GM23338 (cell line): ENCODE measurements at regions not wholly inside any gene's neighbourhood (a gene's known extent, or its start where the extent isn't known, plus 50 kb on each side); places are given as distances from the start of the nearest gene placed in this dataset.

ENCODE experiments used
- ATAC-seq: fragments of 200-7000 bp; cut with Tn5 transposase; 3 replicates; pipeline ENCODE4 v1.9.1; 2020
- DNase-seq: peaks from one replicate; pipeline ENCODE4 v3.0.0-alpha.2; 2015; ENCODE audit warnings: low spot score
- H2AFZ ChIP-seq: fragments of 200-600 bp; sonication (generic); 2 replicates; pipeline ENCODE4 v1.8.0; 2016; ENCODE audit warnings: antibody characterized with exemption, mild to moderate bottlenecking, moderate library complexity
- H3F3A ChIP-seq: fragments of 200-600 bp; sonication (generic); replicated peaks from 2 replicates; pipeline ENCODE4 v1.8.0; 2017; ENCODE audit warnings: antibody characterized with exemption, mixed run types, low read depth
- H3K27ac ChIP-seq: fragments of 200-600 bp; sonication (generic); 2 replicates; pipeline ENCODE4 v1.6.1; 2016; ENCODE audit warnings: low read depth
- H3K27me3 ChIP-seq: fragments of 200-600 bp; sonication (generic); 2 replicates; pipeline ENCODE4 v1.8.0; 2016; ENCODE audit warnings: mild to moderate bottlenecking, mixed run types, moderate library complexity; ENCODE audit not compliant: insufficient read depth
- H3K36me3 ChIP-seq: fragments of 200-600 bp; sonication (generic); 2 replicates; pipeline ENCODE4 v1.8.0; 2016; ENCODE audit warnings: mild to moderate bottlenecking; ENCODE audit not compliant: insufficient read depth
- H3K4me1 ChIP-seq: fragments of 200-600 bp; sonication (generic); 2 replicates; pipeline ENCODE4 v1.8.0; 2016; ENCODE audit warnings: mild to moderate bottlenecking, moderate library complexity; ENCODE audit not compliant: insufficient read depth
- H3K4me2 ChIP-seq: fragments of 200-600 bp; sonication (generic); 2 replicates; pipeline ENCODE4 v1.7.1; 2017; ENCODE audit warnings: mixed run types
- H3K4me3 ChIP-seq: fragments of 200-600 bp; sonication (generic); 2 replicates; pipeline ENCODE4 v1.6.1; 2016; ENCODE audit warnings: mixed run types
- H3K79me2 ChIP-seq: fragments of 200-600 bp; sonication (generic); replicated peaks from 2 replicates; pipeline ENCODE4 v1.8.0; 2017; ENCODE audit warnings: mild to moderate bottlenecking; ENCODE audit not compliant: insufficient read depth
- H3K9me2 ChIP-seq: fragments of 200-600 bp; sonication (generic); 2 replicates; pipeline ENCODE4 v1.8.0; 2017; ENCODE audit not compliant: insufficient read depth
- H4K20me1 ChIP-seq: fragments of 200-600 bp; sonication (generic); replicated peaks from 2 replicates; pipeline ENCODE4 v1.8.0; 2017; ENCODE audit warnings: mild to moderate bottlenecking; ENCODE audit not compliant: insufficient read depth
- H3K27ac Mint-ChIP-seq: 2 replicates; pipeline ENCODE4 v1.8.0; 2020; ENCODE audit warnings: inconsistent platforms, mild to moderate bottlenecking, moderate library complexity, mixed read lengths
- H3K27me3 Mint-ChIP-seq: 3 replicates; pipeline ENCODE4 v1.8.0; 2022; ENCODE audit warnings: low read depth, mild to moderate bottlenecking, moderate library complexity, mixed read lengths, inconsistent platforms; ENCODE audit not compliant: insufficient read depth, poor library complexity
- H3K36me3 Mint-ChIP-seq: 3 replicates; pipeline ENCODE4 v1.8.0; 2021; ENCODE audit warnings: low read depth, mild to moderate bottlenecking, inconsistent platforms, moderate library complexity, mixed read lengths
- H3K4me1 Mint-ChIP-seq: 3 replicates; pipeline ENCODE4 v1.8.0; 2020; ENCODE audit warnings: mild to moderate bottlenecking, inconsistent platforms, mixed read lengths
- H3K4me3 Mint-ChIP-seq: 3 replicates; pipeline ENCODE4 v1.8.0; 2021; ENCODE audit warnings: moderate library complexity, mild to moderate bottlenecking, inconsistent platforms, mixed read lengths
- H3K9me3 Mint-ChIP-seq: 3 replicates; pipeline ENCODE4 v1.8.0; 2020; ENCODE audit warnings: moderate library complexity, mild to moderate bottlenecking, inconsistent platforms, mixed read lengths
- CREB1 ChIP-seq: fragments of 250-450 bp; sonication (Bioruptor Pico); IDR thresholded peaks from 2 replicates; pipeline ENCODE4 v1.5.0; 2020; ENCODE audit warnings: low read depth, mild to moderate bottlenecking, moderate library complexity
- CTCF ChIP-seq, 2 experiments: fragments of 200-600 bp in 1 of 2; sonication (generic) in 1 of 2; conservative IDR thresholded peaks; 2 replicates each; pipeline versions ENCODE4 v1.5.1 to v1.6.1; 2016 to 2017; ENCODE audit warnings: antibody characterized with exemption in 2 of 2, low read depth in 2 of 2, mild to moderate bottlenecking in 2 of 2, moderate library complexity in 1 of 2
- EZH2 ChIP-seq: fragments of 200-600 bp; sonication (generic); IDR thresholded peaks from one replicate; pipeline ENCODE4 v1.8.0; 2017; ENCODE audit warnings: antibody characterized with exemption, mild to moderate bottlenecking, low read depth; ENCODE audit not compliant: unreplicated experiment
- EZH2phosphoT487 ChIP-seq: fragments of 200-600 bp; sonication (generic); IDR thresholded peaks from one replicate; pipeline ENCODE4 v1.8.1; 2018; ENCODE audit warnings: antibody characterized with exemption; ENCODE audit not compliant: unreplicated experiment
- JUNB ChIP-seq: IDR thresholded peaks from one replicate; pipeline ENCODE4 v1.6.1; 2016; ENCODE audit warnings: antibody characterized with exemption; ENCODE audit not compliant: unreplicated experiment
- NANOG ChIP-seq: IDR thresholded peaks from 2 replicates; pipeline ENCODE4 v1.6.1; 2016; ENCODE audit warnings: antibody characterized with exemption, borderline replicate concordance
- POLR2AphosphoS5 ChIP-seq: IDR thresholded peaks from 2 replicates; pipeline ENCODE4 v1.6.1; 2016; ENCODE audit warnings: antibody characterized with exemption, low read depth
- REST ChIP-seq: IDR thresholded peaks from one replicate; pipeline ENCODE4 v1.6.1; 2018; ENCODE audit warnings: antibody characterized with exemption; ENCODE audit not compliant: unreplicated experiment
- STAT1 ChIP-seq: IDR thresholded peaks from one replicate; pipeline ENCODE4 v1.6.1; 2016; ENCODE audit warnings: antibody characterized with exemption; ENCODE audit not compliant: unreplicated experiment
- ZNF114 ChIP-seq: fragments of 250-450 bp; sonication (Bioruptor Pico); IDR thresholded peaks from 2 replicates; pipeline ENCODE4 v1.5.0; 2020; ENCODE audit warnings: mild to moderate bottlenecking, moderate library complexity
- ZNF331 ChIP-seq: fragments of 250-450 bp; sonication (Bioruptor Pico); IDR thresholded peaks from 2 replicates; pipeline ENCODE4 v1.5.0; 2020; ENCODE audit warnings: low read depth, mild to moderate bottlenecking, moderate library complexity
- TF ChIP-seq, protein P1 (sequence below): fragments of 250-450 bp; sonication (Bioruptor Pico); IDR thresholded peaks from 2 replicates; pipeline ENCODE4 v1.5.0; 2020; ENCODE audit warnings: mild to moderate bottlenecking, moderate library complexity
- TF ChIP-seq, protein P2 (sequence below): IDR thresholded peaks from 2 replicates; pipeline ENCODE4 v1.6.1; 2016; ENCODE audit warnings: antibody characterized with exemption

- H3K4me1 ChIP-seq: no peaks in the 10 kb centered on the region
- H2AFZ ChIP-seq: no peak overlapping the region
- H3K9me3 Mint-ChIP-seq: no peaks in the 10 kb centered on the region
- H3K4me3 ChIP-seq: no peak overlapping the region
- no peaks in the 10 kb centered on the region for H3K36me3 Mint-ChIP-seq
- no peaks in the 10 kb centered on the region for H3K36me3 ChIP-seq
- H3K79me2 ChIP-seq: no peaks in the 10 kb centered on the region
- H3K4me3 Mint-ChIP-seq: no peak overlapping the region
- H3K27me3 ChIP-seq: 0 out of 2 replicates have a peak, but pooled peaks cover 5% of the 10 kb centered on the region
- H3K9me2 ChIP-seq: no peaks in the 10 kb centered on the region
- H3K27ac ChIP-seq: no peak overlapping the region
- peaks cover 33% of the 10 kb centered on the region for H3K27me3 Mint-ChIP-seq
- no peak for TF ChIP-seq ZNF114 (CRISPR knock-in tag)
- TF ChIP-seq JUNB: no peak
- no peak for TF ChIP-seq REST
- no peak for TF ChIP-seq POLR2AphosphoS5
- TF ChIP-seq, protein P1, sequence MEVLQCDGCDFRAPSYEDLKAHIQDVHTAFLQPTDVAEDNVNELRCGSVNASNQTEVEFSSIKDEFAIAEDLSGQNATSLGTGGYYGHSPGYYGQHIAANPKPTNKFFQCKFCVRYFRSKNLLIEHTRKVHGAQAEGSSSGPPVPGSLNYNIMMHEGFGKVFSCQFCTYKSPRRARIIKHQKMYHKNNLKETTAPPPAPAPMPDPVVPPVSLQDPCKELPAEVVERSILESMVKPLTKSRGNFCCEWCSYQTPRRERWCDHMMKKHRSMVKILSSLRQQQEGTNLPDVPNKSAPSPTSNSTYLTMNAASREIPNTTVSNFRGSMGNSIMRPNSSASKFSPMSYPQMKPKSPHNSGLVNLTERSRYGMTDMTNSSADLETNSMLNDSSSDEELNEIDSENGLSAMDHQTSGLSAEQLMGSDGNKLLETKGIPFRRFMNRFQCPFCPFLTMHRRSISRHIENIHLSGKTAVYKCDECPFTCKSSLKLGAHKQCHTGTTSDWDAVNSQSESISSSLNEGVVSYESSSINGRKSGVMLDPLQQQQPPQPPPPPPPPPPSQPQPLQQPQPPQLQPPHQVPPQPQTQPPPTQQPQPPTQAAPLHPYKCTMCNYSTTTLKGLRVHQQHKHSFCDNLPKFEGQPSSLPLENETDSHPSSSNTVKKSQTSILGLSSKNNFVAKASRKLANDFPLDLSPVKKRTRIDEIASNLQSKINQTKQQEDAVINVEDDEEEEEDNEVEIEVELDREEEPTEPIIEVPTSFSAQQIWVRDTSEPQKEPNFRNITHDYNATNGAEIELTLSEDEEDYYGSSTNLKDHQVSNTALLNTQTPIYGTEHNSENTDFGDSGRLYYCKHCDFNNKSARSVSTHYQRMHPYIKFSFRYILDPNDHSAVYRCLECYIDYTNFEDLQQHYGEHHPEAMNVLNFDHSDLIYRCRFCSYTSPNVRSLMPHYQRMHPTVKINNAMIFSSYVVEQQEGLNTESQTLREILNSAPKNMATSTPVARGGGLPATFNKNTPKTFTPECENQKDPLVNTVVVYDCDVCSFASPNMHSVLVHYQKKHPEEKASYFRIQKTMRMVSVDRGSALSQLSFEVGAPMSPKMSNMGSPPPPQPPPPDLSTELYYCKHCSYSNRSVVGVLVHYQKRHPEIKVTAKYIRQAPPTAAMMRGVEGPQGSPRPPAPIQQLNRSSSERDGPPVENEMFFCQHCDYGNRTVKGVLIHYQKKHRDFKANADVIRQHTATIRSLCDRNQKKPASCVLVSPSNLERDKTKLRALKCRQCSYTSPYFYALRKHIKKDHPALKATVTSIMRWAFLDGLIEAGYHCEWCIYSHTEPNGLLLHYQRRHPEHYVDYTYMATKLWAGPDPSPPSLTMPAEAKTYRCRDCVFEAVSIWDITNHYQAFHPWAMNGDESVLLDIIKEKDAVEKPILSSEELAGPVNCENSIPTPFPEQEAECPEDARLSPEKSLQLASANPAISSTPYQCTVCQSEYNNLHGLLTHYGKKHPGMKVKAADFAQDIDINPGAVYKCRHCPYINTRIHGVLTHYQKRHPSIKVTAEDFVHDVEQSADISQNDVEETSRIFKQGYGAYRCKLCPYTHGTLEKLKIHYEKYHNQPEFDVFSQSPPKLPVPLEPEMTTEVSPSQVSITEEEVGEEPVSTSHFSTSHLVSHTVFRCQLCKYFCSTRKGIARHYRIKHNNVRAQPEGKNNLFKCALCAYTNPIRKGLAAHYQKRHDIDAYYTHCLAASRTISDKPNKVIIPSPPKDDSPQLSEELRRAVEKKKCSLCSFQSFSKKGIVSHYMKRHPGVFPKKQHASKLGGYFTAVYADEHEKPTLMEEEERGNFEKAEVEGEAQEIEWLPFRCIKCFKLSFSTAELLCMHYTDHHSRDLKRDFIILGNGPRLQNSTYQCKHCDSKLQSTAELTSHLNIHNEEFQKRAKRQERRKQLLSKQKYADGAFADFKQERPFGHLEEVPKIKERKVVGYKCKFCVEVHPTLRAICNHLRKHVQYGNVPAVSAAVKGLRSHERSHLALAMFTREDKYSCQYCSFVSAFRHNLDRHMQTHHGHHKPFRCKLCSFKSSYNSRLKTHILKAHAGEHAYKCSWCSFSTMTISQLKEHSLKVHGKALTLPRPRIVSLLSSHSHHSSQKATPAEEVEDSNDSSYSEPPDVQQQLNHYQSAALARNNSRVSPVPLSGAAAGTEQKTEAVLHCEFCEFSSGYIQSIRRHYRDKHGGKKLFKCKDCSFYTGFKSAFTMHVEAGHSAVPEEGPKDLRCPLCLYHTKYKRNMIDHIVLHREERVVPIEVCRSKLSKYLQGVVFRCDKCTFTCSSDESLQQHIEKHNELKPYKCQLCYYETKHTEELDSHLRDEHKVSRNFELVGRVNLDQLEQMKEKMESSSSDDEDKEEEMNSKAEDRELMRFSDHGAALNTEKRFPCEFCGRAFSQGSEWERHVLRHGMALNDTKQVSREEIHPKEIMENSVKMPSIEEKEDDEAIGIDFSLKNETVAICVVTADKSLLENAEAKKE (CRISPR knock-in tag): no peak
- TF ChIP-seq EZH2: no peak
- TF ChIP-seq, protein P2, sequence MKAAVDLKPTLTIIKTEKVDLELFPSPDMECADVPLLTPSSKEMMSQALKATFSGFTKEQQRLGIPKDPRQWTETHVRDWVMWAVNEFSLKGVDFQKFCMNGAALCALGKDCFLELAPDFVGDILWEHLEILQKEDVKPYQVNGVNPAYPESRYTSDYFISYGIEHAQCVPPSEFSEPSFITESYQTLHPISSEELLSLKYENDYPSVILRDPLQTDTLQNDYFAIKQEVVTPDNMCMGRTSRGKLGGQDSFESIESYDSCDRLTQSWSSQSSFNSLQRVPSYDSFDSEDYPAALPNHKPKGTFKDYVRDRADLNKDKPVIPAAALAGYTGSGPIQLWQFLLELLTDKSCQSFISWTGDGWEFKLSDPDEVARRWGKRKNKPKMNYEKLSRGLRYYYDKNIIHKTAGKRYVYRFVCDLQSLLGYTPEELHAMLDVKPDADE: no peak
- no peak for TF ChIP-seq CTCF (conservative IDR thresholded peaks at IDR 0.05; ENCODE audit: low read depth in 2 of 2)
- no peak for TF ChIP-seq STAT1
- TF ChIP-seq CREB1 (CRISPR knock-in tag): no peak
- TF ChIP-seq NANOG: no peak
- no peak for TF ChIP-seq ZNF331
- TF ChIP-seq EZH2phosphoT487: no peak
- H3K4me2 ChIP-seq: no peak overlapping the region
- 0 out of 2 replicates have a peak, but pooled peaks cover 4% of the 10 kb centered on the region for H3F3A ChIP-seq
- DNase-seq (no peak), ATAC-seq (no peak)
- H4K20me1 ChIP-seq: no peaks in the 10 kb centered on the region
- H3K4me1 Mint-ChIP-seq: no peaks in the 10 kb centered on the region; the same call in 2 of the 3 replicates
- no peak overlapping the region for H3K27ac Mint-ChIP-seq
Observed at GRCh38 chr4:8685831-8686230, 93.3 kb downstream of the CPZ start.
